ENCODE measurements at regions not wholly inside any gene's neighbourhood (a gene's known extent, or its start where the extent isn't known, plus 50 kb on each side); places are given as distances from the start of the nearest gene placed in this dataset.
"Not testable (repeated sequence)": the region's sequence is repeated elsewhere in the genome, so short reads cannot be mapped to it uniquely, and the experiment has no call there.

GRCh38 chr3:194871864-194872668, 186.4 kb downstream of the FAM43A start:
- DNase-seq (ENCODE audit: extremely low spot score), result no peak
- TF ChIP-seq L3MBTL2 (conservative IDR thresholded peaks at IDR 0.05) (no peak), LEF1 (IDR thresholded peaks at IDR 0.05; ENCODE audit: borderline replicate concordance) (no peak), ARNT (IDR thresholded peaks at IDR 0.05) (no peak), BHLHE40 (IDR thresholded peaks at IDR 0.05; ENCODE audit: borderline replicate concordance) (no peak), ZNF384 (IDR thresholded peaks at IDR 0.05) (no peak), SP1 (IDR thresholded peaks at IDR 0.05) (no peak), FOXM1 (IDR thresholded peaks at IDR 0.05; ENCODE audit: borderline replicate concordance) (no peak), PKNOX1 (IDR thresholded peaks at IDR 0.05) (no peak), FOXK2 (IDR thresholded peaks at IDR 0.05) (no peak), HDGF (IDR thresholded peaks at IDR 0.05; ENCODE audit: borderline replicate concordance) (no peak)
- CTCF ChIA-PET, result interaction anchor here (0.9 kb wide), 1 partner anchor 190 kb away, joined by 4 read pairs; no protein-coding TSS in a partner anchor
- POLR2A ChIA-PET, result no interaction called here

GRCh38 chr3:194872669-194872977, 186.9 kb downstream of the FAM43A start:
- TF ChIP-seq ARNT (IDR thresholded peaks at IDR 0.05) (no peak), SP1 (IDR thresholded peaks at IDR 0.05) (no peak), TARDBP (IDR thresholded peaks at IDR 0.05) (no peak), FOXA1 (IDR thresholded peaks at IDR 0.05) (no peak), NFRKB (IDR thresholded peaks at IDR 0.05) (no peak), LEF1 (IDR thresholded peaks at IDR 0.05; ENCODE audit: borderline replicate concordance) (no peak), FOXM1 (IDR thresholded peaks at IDR 0.05; ENCODE audit: borderline replicate concordance) (no peak), L3MBTL2 (conservative IDR thresholded peaks at IDR 0.05) (no peak), PKNOX1 (IDR thresholded peaks at IDR 0.05) (no peak), FOXK2 (IDR thresholded peaks at IDR 0.05) (no peak), SUZ12 (IDR thresholded peaks at IDR 0.05) (no peak), CTBP1 (IDR thresholded peaks at IDR 0.05; ENCODE audit: borderline replicate concordance) (no peak), ZNF384 (IDR thresholded peaks at IDR 0.05) (no peak), HDGF (IDR thresholded peaks at IDR 0.05; ENCODE audit: borderline replicate concordance) (no peak), ELF4 (IDR thresholded peaks at IDR 0.05) (no peak), BHLHE40 (IDR thresholded peaks at IDR 0.05; ENCODE audit: borderline replicate concordance) (no peak)
- DNase-seq (ENCODE audit: extremely low spot score), result no peak
- CTCF ChIA-PET, result no interaction called here
- POLR2A ChIA-PET, result no interaction called here

- POLR2A ChIA-PET, CTCF ChIA-PET: not testable (repeated sequence)
Measured at GRCh38 chr3:194873474-194873873, 187.8 kb downstream of the FAM43A start.

GRCh38 chr3:194874206-194874605, 188.5 kb downstream of the FAM43A start:
- POLR2A ChIA-PET, result no interaction called here
- no peak for DNase-seq (ENCODE audit: extremely low spot score)
- no peak for TF ChIP-seq ZNF384 (IDR thresholded peaks at IDR 0.05)
- no peak for TF ChIP-seq SUZ12 (IDR thresholded peaks at IDR 0.05)
- CTCF ChIA-PET, result interaction anchor here (0.7 kb wide), 1 partner anchor 127 kb away, joined by 3 read pairs; no protein-coding TSS in a partner anchor

More at GRCh38 chr3:194873474-194873873, 187.8 kb downstream of the FAM43A start:
- not testable (repeated sequence) for DNase-seq (ENCODE audit: extremely low spot score)

GRCh38 chr3:194874783-194875182, 189.1 kb downstream of the FAM43A start:
- ChIA-PET POLR2A (no interaction called here), CTCF (no interaction called here)
- TF ChIP-seq PKNOX1 (IDR thresholded peaks at IDR 0.05) (no peak), BHLHE40 (IDR thresholded peaks at IDR 0.05; ENCODE audit: borderline replicate concordance) (no peak), FOXK2 (IDR thresholded peaks at IDR 0.05) (no peak), L3MBTL2 (conservative IDR thresholded peaks at IDR 0.05) (no peak), ARNT (IDR thresholded peaks at IDR 0.05) (no peak), CTBP1 (IDR thresholded peaks at IDR 0.05; ENCODE audit: borderline replicate concordance) (no peak), ZNF384 (IDR thresholded peaks at IDR 0.05) (no peak), HDGF (IDR thresholded peaks at IDR 0.05; ENCODE audit: borderline replicate concordance) (no peak)
- no peak for DNase-seq (ENCODE audit: extremely low spot score)

GRCh38 chr3:194875581-194876402, 190.1 kb downstream of the FAM43A start:
- DNase-seq (ENCODE audit: extremely low spot score), result no peak
- POLR2A ChIA-PET, result no interaction called here
- CTCF ChIA-PET, result no interaction called here
- TF ChIP-seq NFRKB (IDR thresholded peaks at IDR 0.05), result no peak
- no peak for TF ChIP-seq BHLHE40 (IDR thresholded peaks at IDR 0.05; ENCODE audit: borderline replicate concordance)
- TF ChIP-seq L3MBTL2 (conservative IDR thresholded peaks at IDR 0.05), result no peak
- TF ChIP-seq FOXM1 (IDR thresholded peaks at IDR 0.05; ENCODE audit: borderline replicate concordance), result no peak
- no peak for TF ChIP-seq FOXK2 (IDR thresholded peaks at IDR 0.05)
- TF ChIP-seq LEF1 (IDR thresholded peaks at IDR 0.05; ENCODE audit: borderline replicate concordance), result no peak
- no peak for TF ChIP-seq CTBP1 (IDR thresholded peaks at IDR 0.05; ENCODE audit: borderline replicate concordance)
- TF ChIP-seq ELF4 (IDR thresholded peaks at IDR 0.05), result no peak
- TF ChIP-seq PKNOX1 (IDR thresholded peaks at IDR 0.05), result no peak
- no peak for TF ChIP-seq FOXA1 (IDR thresholded peaks at IDR 0.05)
- TF ChIP-seq ARNT (IDR thresholded peaks at IDR 0.05), result no peak
- TF ChIP-seq ZNF384 (IDR thresholded peaks at IDR 0.05), result no peak
- TF ChIP-seq TARDBP (IDR thresholded peaks at IDR 0.05), result no peak
- no peak for TF ChIP-seq HDGF (IDR thresholded peaks at IDR 0.05; ENCODE audit: borderline replicate concordance)
- no peak for TF ChIP-seq SUZ12 (IDR thresholded peaks at IDR 0.05)
- TF ChIP-seq SP1 (IDR thresholded peaks at IDR 0.05), result no peak
